Germinal center (tissue), 1 donor: ENCODE measurements at regions not wholly inside any gene's neighbourhood (a gene's known extent, or its start where the extent isn't known, plus 50 kb on each side); places are given as distances from the start of the nearest gene placed in this dataset.
"Not testable (repeated sequence)": the region's sequence is repeated elsewhere in the genome, so short reads cannot be mapped to it uniquely, and the experiment has no call there.

Experiments
- DNase-seq: peaks from one replicate; pipeline ENCODE4 v3.0.0; 2012; ENCODE audit warnings: mixed read lengths, low spot score

DNA sequence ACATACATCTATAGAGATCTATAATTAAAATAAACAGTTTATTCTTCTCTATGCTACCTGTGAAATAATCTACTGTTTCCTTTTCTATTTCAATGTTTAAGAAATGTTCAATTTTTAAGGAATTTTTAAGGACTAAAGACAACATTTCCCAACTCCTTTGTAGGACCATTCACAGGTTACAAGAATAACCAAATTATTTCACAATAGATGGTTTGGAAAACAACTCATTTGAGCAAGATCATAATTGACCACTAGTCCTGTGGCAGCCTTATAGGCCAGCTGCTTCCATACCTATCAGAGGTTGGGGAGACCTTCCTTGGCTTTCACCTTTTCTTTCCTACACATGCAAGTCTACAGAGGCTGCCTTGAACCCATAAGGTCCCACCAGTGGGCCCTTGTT, 193.7 kb downstream of the TTC39B start:
- DNase-seq, result no peak

DNA sequence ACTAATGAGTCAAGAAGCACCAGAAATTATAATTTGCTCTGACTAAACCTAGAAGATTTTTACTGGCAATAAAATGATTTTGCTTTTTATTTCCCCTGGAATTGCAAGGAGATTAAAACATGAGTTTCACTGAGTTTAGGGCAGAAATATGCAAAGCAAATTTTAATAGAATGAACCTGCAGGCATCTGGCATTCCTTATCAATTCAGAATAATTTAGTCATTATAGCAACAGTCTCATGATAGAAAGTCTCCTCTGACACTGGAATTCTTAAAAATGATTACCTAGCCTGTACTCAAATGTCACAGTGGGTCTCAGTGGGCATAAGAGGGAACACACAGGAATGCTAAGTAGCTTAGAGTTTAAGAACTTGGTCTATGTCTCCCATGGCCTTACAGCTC, 195.9 kb downstream of the TTC39B start:
- DNase-seq, result no peak

DNA sequence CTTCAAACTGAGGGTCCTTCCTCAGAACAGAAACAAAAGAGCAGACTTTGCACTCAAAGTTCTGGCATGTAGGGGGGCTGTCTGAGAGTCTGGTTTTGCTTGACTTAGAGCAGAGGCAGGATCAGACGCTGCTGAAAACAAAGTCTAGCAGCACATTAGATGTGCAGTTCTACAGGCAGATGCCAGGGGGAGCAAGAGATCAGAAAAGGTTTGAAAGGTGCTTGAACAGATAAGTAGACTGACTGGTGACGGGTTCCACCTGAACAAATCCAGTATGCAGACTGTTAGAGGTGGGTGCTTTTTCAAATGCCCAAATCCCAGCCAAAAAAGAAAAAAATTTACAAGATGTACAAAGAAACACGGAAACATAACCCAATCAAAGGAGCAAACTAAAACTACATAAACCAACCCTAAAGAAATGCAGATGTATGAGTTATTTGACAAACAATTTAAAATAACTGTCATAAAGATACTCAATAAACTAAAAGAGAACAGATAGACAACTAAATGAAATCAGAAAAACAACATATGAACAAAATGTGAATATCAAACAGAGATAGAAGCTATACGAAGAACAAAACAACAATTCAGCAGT, 194.7 kb upstream of the FREM1 start:
- peak; percentile 8 for DNase-seq

DNA sequence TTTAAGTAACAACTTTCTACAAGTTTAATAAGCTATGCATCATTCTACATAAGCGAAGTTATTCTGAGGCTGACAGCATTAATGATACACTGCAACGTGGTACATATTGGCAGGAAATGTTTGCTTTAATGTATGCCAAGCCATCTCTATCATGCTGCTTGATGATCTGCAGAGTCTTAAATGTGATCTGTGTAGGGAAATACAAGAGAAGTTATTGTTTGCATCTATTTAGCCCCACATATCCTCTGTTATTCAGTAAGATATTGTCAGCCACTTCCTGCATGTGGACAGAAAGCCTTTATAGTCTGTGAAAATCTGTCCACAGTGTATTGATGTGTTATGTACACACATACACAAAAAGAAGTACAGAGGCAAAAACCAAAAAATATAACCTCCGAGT, 193.1 kb upstream of the FREM1 start:
- no peak for DNase-seq

DNA sequence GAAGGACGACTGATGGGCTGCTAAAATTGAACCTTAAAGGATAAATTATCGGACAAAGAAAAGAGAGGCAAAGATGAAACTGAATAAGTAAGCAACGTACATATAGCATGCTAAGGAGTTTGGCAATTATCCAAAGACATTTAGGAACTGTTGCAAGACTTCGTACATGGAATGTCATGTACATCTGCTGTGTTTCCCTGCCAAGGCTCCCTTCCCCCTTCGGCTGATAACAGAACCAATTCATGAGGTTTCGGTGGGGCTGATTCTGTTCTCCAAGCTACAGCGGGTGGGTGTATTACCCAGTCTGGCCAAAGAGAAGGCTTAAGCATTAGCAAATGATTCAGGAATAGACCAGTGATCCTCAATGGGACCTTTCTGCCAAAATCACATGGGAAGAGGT, 190.9 kb upstream of the FREM1 start:
- no peak for DNase-seq

DNA sequence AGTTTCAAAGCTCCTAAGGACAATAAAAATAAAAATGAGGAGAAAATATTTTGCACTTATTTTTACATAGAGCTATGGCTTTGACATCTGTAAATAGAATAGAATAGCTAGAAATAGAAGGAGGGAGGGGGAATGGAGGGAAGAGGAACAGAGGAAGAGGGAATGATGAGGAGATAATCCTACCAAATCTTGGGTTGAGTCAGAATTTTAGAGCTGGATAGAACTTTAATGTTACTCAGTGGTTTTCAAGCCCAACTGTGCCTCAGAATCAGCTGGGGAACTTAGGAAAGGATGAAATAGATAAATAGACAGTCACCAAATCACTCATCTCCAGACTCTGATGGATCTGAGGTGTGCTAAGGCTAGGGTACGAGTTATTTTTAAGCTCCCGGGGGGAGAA, 190.3 kb upstream of the FREM1 start:
- no peak for DNase-seq

DNA sequence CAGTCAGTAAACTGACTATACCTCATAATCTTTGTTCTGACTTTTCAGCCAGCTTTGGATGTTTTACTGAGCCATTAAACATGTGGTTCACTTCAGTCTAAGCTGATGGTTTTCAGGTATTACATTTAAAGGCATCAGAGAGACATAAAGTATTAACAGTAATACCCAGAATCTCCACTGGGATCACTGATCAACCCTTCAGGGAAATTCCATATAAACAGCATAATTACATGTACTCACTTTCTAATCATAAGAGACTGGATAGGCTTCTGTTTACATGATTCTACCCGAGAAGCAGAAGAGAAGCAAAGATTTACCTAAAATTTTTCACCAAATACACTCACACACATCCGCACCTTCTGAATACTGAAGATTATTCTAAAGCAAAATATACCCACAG, 186.7 kb upstream of the FREM1 start:
- DNase-seq, result no peak

DNA sequence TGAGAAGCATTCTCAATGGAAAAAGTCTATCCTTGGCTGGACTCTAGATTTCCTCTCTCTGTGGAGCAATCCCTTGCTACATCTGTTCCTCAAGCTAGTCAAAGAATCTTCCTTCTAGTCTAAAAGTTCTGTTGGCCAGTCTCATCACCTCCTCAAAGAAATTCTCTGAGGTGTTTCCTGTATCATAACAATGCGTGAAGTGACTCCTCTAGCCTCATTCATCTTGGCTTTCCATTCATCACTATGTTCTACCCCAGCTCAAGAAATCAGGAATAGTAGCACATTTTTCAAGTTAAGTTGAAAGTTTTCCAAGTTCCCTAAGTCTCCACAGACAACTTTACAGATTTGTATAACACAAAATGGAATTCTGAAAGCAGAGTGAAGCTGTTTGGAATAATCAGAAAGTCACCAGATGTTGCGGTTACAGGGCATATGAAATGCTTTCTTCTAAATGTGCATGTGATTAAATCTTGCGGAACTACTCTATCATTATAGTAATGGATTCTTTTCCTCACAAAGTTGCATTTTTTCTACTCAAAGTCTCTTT, 176.6 kb upstream of the FREM1 start:
- no peak for DNase-seq

DNA sequence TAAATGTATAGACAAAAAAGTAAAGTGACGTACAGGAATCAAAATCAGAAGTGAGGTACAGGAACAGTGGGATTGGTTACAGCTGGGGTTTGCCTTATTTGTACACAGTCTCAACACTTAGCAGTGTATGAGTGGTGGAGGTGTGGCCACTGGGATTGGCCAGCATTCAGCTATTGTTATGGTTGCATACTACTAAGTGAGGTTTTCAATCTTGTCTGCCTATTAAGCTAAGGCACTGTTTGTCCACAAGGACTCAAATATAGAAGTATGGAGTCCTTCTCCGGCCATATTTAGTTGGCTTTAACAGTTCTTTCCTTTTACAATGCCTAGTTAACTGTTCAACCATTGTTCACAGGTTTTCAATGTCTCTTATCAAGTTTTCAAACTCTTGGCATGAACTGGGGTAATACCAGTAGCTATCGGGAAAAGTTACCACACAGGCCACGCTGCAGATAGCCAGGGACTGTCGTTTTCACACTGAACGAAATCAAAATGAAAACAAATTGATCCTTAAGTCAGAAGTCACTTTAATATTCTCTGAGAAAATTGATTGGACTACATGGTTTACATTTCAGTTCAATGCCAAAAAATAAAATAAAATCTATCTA, 176.0 kb upstream of the FREM1 start:
- no peak for DNase-seq

DNA sequence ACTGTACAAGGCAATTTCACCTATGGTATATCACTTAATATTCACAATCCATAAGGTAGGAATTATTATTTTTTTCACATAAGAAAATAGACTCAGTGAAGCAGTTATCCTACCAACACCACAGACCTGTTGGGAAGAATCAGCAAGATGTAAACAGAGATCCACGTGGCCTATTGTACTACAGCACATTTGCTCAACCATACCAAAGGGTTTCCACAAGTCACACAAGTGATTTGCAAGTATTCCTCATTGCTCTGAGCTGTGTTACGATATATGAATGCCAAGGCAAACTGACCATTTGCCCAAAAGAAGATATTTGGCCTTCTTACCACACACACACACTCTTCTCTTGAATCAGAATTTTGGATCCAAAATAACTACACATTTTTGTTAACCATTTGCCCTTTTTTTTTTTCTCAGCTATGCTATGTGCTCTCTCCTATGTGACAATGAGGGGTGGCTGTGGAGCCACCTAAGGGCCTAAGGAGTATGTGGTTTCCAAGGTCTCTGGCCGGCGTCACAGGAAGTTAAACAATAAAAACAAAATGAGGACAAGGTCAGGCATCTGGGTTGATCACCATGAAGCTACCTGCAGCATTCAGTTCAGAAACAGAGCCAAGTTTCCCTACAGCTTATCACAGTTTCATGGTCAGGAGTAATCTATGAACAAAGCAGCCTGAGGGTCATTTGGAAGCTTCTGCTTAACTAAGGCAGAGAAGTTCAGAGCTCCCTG, 171.0 kb upstream of the FREM1 start:
- DNase-seq, result no peak

DNA sequence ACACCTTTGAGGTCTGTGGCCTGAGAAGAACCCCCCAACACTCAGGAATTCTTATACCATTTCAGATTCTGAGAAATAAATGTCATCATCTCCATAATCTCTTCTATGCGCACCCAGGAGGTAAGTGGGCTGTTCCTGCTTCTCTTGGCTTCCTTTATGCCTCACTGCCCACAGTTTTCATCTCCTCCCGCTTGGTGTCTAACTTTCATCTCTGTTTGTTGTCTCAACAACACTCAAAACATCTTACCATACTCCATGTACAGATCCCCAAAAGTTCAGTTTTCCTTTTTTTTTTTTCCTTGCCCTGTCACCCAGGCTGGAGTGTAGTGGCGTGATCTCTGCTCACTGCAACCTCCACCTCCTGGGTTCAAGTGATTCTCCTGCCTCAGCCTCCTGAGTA, 170.2 kb upstream of the FREM1 start:
- DNase-seq, result no peak

DNA sequence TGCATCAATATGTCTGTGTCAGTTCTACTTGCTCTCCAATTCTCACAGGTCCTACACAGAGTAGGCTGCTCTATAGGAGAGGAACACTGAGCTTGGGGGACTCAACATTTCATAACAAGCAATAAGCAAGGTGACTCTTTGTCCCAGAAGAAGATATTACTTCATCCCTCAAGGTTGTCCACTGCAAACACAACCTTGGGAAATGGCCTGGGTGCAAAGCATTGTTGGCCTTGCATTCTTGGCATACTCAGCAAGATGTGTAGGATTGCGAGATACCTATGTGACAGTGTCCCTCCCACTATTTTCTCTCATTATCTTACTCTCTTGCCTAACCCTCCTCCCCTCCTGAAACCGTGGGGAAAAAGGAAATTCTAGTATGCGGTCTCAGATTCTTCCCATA, 169.8 kb upstream of the FREM1 start:
- DNase-seq, result no peak

DNA sequence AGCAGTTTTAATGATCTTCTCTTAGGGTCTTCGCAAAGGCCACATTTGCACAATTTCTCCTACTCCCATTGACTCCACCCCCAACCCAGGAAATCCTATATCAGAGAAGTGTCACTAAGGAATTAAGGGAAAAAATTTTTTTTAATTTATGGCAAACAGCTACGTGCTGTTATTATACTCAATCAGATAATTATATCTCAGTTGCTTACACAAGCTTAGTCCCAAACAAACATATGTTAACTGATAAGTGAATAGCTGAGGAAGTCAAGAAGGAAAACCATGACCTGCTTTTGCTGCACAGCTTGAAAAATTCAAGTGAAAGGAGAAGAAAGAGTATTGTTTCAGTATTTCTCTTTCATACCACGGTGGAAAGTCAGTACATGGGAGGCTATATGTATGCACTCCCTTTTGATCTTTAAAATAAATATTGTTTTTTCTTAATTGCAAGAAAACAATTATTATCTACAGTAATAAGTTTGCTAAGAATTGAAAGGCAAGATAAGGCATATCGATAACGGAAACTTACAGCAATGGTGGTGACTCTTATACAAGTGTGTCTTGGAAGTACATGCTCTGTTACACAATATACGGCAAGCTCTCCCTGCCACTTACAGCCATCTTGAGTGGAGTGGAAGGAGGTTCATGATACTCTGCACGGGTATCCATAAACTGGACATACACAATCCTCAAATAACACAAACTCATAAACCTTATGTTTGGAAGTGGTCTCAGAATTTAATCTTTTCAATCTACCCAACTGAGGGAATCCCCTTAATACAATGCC, 167.9 kb upstream of the FREM1 start:
- DNase-seq, result no peak

DNA sequence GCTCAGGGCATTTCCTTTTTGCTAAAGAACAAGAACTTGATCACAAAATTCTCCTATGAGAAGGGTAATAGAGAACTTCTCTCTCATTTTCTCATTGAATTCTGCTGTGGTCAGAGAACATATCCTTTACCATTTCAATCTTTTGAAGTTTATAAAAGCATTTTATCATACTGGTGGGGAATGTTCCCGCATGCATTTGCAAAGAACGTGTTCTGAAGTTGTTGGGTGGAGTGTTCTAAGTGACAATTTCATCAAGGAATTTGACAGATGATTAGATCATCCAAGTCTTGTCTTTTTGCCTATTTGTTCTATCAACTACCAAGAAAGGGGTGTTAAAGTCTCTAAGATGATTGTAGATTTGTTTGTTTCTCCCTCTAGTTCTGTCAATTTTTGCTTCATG, 163.4 kb upstream of the FREM1 start:
- DNase-seq, result no peak

DNA sequence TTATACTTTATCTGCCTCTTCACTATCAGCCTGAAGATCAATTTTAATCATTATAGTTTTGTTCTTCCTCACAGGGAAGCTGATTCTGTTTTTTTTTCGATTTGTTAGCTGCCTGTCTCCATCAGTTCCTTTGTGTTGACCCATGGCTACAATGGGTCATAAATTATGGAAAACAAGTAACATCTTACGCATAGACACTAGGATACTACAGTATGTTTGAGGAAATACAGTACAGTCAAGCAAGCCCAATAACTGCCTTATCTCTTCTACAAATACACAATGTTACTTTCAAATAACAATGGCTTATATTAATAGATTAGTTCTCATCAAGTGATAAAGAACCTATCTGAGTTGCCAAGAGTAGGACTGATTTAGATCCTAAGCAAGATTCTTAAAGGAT, 160.5 kb upstream of the FREM1 start:
- no peak for DNase-seq

DNA sequence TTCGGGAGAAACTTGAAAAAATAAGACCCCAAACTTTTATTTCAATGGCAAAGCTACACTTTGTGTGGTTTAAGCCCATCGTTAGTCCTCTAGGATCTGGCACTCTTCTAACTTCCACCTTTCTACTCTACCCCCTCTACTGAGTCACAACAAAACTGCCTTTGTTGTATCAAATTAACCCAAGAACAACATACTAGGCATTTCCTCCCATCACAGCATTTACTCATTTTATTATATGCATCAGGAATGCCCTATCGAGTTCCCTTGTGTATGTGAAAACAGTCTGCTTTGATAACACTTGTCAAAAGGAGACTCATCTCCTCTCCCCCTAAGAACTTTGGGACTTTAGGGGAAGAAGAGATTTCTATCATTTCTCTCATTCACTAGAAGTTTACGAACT, 158.9 kb upstream of the FREM1 start:
- DNase-seq, result no peak

DNA sequence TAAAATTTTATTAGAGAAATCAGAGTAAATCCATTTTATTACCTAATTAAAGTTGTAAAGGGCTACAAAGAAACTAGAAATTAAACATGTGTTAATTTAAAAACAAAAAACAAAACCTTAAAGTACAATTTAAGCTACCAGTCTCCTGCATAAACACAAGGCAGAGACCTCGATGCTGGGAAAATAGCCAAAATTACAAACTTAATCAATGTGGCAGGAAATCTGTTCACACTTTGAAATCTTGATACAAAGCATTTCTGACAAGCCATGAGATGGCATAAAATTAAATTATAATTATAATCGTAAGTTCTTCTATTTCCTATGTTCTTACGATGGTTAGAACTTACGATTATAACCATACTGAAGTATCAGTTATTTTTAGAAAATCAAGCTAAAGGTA, 158.0 kb upstream of the FREM1 start:
- no peak for DNase-seq

DNA sequence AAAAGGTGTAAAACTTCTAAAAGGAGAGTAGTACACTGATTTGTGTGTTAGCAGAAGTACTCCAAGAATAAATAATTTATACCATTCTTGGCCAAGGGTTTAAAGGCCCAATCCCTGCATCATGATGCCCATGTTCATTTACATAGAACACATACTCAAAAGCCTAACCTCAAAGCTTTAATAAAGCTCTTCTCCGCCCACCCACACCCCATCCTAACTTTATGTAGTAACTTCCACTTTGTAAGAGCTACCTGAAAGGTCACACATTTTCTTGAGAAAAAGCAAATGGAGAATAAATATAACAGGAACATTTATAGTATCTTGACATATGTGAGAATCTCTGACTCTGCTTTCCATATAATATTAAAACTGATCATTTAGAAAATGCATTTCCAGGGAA, 148.8 kb upstream of the FREM1 start:
- DNase-seq, result no peak

DNA sequence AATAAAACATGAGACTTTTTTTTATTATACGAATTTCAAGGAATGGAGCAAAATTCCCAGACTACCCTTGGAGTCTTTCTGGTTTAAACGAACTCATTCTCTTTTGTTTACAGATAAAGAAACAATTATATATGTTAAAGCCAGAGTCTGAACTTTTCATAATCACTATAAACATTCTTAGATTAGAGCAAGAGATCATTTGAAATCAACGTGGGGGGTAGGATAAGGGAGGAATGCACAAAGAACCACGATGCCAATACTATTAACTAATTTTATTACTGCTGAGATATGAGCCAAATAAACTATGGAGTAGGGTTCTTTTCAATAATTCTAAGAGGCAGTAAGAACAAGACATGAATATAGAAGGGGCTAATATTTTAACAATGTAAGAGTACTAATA, 148.0 kb upstream of the FREM1 start:
- no peak for DNase-seq

DNA sequence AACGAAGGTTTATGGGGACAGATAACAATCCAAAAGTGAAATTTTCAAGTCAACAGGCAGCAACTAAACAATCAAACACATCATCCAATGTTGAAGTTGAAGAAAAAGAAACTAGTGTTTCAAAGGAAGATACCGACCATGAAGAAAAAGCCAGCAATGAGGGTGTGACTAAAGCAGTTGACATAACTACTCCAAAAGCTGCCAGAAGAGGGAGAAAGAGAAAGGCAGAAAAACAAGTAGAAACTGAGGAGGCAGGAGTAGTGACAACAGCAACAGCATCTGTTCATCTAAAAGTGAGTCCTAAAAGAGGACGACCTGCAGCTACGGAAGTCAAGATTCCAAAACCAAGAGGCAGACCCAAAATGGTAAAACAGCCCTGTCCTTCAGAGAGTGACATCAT, 145.1 kb upstream of the FREM1 start:
- DNase-seq, result not testable (repeated sequence)

DNA sequence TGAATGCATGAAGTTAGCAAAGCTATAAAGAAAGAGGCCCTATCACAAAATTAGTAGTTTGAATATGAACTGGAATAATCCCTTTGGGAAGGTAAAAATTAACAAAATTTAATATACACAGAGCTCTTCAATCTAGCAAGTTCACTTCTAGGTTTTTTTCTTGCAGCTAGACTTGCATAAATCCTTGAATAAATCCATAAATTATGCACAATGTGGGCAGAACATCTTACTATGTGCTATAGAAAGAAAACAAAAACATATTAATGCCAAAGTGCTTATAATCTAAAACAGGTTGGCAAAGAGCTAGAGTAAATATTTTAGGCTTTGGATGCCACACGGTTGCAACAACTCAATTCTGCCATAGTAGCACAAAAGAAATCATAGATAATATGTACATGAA, 138.5 kb upstream of the FREM1 start:
- DNase-seq, result no peak

DNA sequence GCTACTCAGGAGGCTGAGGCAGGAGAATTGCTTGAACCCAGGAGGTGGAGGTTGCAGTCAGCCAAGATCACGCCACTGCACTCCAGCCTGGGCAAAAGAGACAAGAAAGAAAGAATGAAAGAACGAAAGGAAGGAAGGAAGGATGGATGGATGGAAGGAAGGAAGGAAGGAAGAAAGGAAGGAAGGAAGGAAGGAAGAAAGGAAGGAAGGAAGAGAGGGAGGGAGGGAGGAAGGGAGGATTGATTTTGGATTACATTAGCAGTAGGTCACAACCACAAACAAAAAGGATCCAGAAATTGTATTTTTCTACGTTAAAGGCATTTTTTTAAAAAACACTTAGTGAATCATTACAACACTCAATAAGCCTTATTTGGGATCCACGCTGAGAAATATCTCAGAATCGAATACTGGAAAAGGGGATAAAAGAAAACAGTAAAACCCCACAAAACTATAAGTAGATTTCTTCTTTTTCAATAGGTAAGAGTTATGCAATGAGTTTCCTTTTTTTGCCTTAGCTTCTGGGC, 136.9 kb upstream of the FREM1 start:
- DNase-seq, result no peak

DNA sequence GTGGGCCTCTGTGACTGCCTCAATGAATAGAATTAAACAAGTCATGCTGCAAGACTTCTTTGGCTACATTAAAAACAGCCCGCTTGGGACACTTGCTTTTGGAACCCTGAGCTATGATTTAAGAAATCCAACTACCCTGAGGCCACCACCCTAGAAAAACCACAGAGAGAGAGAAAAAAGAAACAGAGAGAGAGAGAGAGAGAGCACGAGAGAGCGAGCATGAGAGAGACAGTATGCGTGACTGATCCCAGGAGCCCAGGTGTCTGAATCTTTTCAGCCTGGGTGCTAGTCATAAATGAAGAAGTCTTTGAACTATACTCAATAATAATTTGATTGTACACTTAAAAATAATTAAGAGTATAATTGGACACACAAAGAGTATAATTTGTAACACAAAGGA, 123.1 kb upstream of the FREM1 start:
- DNase-seq, result no peak
